ENCODE measurements at regions not wholly inside any gene's neighbourhood (a gene's known extent, or its start where the extent isn't known, plus 50 kb on each side); places are given as distances from the start of the nearest gene placed in this dataset.

- H3K27ac ChIP-seq (ENCODE audit: low read depth in 2 of 2, low read length in 1 of 2) = peak overlapping the region in 1 of 2 donors; percentile 71
- H3K27me3 ChIP-seq (ENCODE audit: control insufficient read depth in 1 of 2, insufficient read depth in 2 of 2, low read length in 2 of 2) = no peaks in the 10 kb centered on the region
- no peak overlapping the region for H3K4me3 ChIP-seq (ENCODE audit: low read depth in 1 of 2, low read length in 2 of 2)
- peaks cover 0 to 4% of the 10 kb centered on the region in 2 donors for H3K4me1 ChIP-seq (ENCODE audit: control insufficient read depth in 2 of 2, insufficient read depth in 2 of 2, low read length in 1 of 2)
- peaks cover 0 to 3% of the 10 kb centered on the region in 2 donors for H3K9me3 ChIP-seq (ENCODE audit: control insufficient read depth in 2 of 2, insufficient read depth in 1 of 2, low read depth in 1 of 2, low read length in 1 of 2)
- 86 to 88% methylated on average over 25 to 26 of the region's 26 CpGs for WGBS, 2 donors
- no peaks in the 10 kb centered on the region for H3K36me3 ChIP-seq (ENCODE audit: control insufficient read depth in 2 of 2, insufficient read depth in 2 of 2, low read length in 1 of 2)
These were observed 141.8 kb downstream of the SOCS6 start for GRCh38 chr18:70430501-70431173.

DNA sequence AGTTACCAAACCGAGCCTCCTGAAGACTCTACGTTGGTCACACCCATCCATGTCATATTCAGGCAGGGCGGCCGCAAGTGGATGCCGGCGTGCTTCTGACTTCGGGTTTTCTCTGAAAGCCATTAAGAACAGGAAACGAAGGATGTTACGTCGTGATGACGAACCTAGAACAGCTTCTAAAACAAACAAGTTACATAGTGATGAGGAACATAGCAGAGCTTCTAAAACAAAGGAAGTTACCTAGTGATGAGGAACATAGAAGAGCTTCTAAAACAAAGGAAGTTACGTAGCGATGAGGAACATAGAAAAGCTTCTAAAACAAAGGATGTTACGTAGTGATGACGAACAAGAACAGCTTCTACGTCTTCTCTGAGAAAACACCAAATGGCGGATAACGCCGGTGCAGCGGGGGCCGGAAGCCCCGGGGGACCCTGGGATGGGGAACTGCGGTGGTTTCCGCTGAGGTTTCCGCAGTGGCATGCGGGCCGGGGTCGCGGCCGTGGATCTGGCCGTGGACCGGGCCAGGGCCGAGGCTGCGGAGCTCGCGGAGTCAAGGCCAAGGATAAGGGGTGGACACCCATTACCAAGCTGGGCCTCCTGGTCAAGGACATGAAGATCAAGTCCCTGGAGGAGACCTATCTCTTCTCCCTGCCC lies 141.1 kb downstream of the SOCS6 start:
- Histone ChIP-seq H3K4me3 (ENCODE audit: low read depth in 1 of 2, low read length in 2 of 2) (no peak overlapping the region), H3K36me3 (ENCODE audit: control insufficient read depth in 2 of 2, insufficient read depth in 2 of 2, low read length in 1 of 2) (no peaks in the 10 kb centered on the region), H3K9me3 (ENCODE audit: control insufficient read depth in 2 of 2, insufficient read depth in 1 of 2, low read depth in 1 of 2, low read length in 1 of 2) (peaks cover 0 to 3% of the 10 kb centered on the region in 2 donors), H3K27me3 (ENCODE audit: control insufficient read depth in 1 of 2, insufficient read depth in 2 of 2, low read length in 2 of 2) (no peaks in the 10 kb centered on the region), H3K4me1 (ENCODE audit: control insufficient read depth in 2 of 2, insufficient read depth in 2 of 2, low read length in 1 of 2) (peaks cover 0 to 4% of the 10 kb centered on the region in 2 donors), H3K27ac (ENCODE audit: low read depth in 2 of 2, low read length in 1 of 2) (no peak overlapping the region)
- 93 to 96% methylated on average over 36 of the region's 36 CpGs for WGBS, 2 donors

DNA sequence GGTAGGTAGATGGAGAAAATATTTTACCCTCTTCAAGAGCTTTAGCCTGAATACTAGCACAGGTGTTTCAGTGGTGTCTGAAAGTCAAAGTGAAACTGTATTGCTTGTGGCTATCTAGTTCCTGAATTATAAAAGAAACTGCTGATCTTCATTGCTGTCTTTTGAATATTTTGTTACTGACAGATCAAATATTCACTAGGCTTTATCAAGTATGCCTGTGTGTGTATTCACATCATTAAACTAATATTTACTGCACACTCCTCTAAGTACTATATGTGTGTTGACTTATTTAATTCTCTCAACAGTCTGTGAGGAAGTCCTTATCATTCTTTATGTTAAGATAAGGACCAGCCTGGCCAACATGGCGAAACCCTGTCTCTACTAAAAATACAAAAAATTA lies 139.6 kb downstream of the SOCS6 start:
- 72 to 100% methylated on average over 1 of the region's 1 CpG for WGBS, 2 donors
- H3K27ac ChIP-seq (ENCODE audit: low read depth in 2 of 2, low read length in 1 of 2) = no peak overlapping the region
- no peaks in the 10 kb centered on the region for H3K27me3 ChIP-seq (ENCODE audit: control insufficient read depth in 1 of 2, insufficient read depth in 2 of 2, low read length in 2 of 2)
- H3K36me3 ChIP-seq (ENCODE audit: control insufficient read depth in 2 of 2, insufficient read depth in 2 of 2, low read length in 1 of 2) = no peaks in the 10 kb centered on the region
- H3K9me3 ChIP-seq (ENCODE audit: control insufficient read depth in 2 of 2, insufficient read depth in 1 of 2, low read depth in 1 of 2, low read length in 1 of 2) = peaks cover 0 to 3% of the 10 kb centered on the region in 2 donors
- H3K4me3 ChIP-seq (ENCODE audit: low read depth in 1 of 2, low read length in 2 of 2) = no peak overlapping the region
- H3K4me1 ChIP-seq (ENCODE audit: control insufficient read depth in 2 of 2, insufficient read depth in 2 of 2, low read length in 1 of 2) = peaks cover 0 to 6% of the 10 kb centered on the region in 2 donors

GRCh38 chr18:70426818-70427217 lies 138.0 kb downstream of the SOCS6 start:
- Histone ChIP-seq H3K9me3 (ENCODE audit: control insufficient read depth in 2 of 2, insufficient read depth in 1 of 2, low read depth in 1 of 2, low read length in 1 of 2) (peaks cover 0 to 3% of the 10 kb centered on the region in 2 donors), H3K36me3 (ENCODE audit: control insufficient read depth in 2 of 2, insufficient read depth in 2 of 2, low read length in 1 of 2) (no peaks in the 10 kb centered on the region), H3K27ac (ENCODE audit: low read depth in 2 of 2, low read length in 1 of 2) (no peak overlapping the region), H3K4me1 (ENCODE audit: control insufficient read depth in 2 of 2, insufficient read depth in 2 of 2, low read length in 1 of 2) (peaks cover 0 to 13% of the 10 kb centered on the region in 2 donors), H3K27me3 (ENCODE audit: control insufficient read depth in 1 of 2, insufficient read depth in 2 of 2, low read length in 2 of 2) (no peaks in the 10 kb centered on the region), H3K4me3 (ENCODE audit: low read depth in 1 of 2, low read length in 2 of 2) (no peak overlapping the region)
- WGBS, 2 donors = 91 to 94% methylated on average over 9 of the region's 9 CpGs

- Histone ChIP-seq H3K27me3 (ENCODE audit: control insufficient read depth in 1 of 2, insufficient read depth in 2 of 2, low read length in 2 of 2) (no peaks in the 10 kb centered on the region), H3K4me1 (ENCODE audit: control insufficient read depth in 2 of 2, insufficient read depth in 2 of 2, low read length in 1 of 2) (peaks cover 0 to 8% of the 10 kb centered on the region in 2 donors), H3K4me3 (ENCODE audit: low read depth in 1 of 2, low read length in 2 of 2) (no peak overlapping the region), H3K27ac (ENCODE audit: low read depth in 2 of 2, low read length in 1 of 2) (no peak overlapping the region), H3K9me3 (ENCODE audit: control insufficient read depth in 2 of 2, insufficient read depth in 1 of 2, low read depth in 1 of 2, low read length in 1 of 2) (peaks cover 0 to 3% of the 10 kb centered on the region in 2 donors), H3K36me3 (ENCODE audit: control insufficient read depth in 2 of 2, insufficient read depth in 2 of 2, low read length in 1 of 2) (no peaks in the 10 kb centered on the region)
- 78 to 82% methylated on average over 3 of the region's 3 CpGs for WGBS, 2 donors
These were observed 136.4 kb downstream of the SOCS6 start for GRCh38 chr18:70425236-70425635.

DNA sequence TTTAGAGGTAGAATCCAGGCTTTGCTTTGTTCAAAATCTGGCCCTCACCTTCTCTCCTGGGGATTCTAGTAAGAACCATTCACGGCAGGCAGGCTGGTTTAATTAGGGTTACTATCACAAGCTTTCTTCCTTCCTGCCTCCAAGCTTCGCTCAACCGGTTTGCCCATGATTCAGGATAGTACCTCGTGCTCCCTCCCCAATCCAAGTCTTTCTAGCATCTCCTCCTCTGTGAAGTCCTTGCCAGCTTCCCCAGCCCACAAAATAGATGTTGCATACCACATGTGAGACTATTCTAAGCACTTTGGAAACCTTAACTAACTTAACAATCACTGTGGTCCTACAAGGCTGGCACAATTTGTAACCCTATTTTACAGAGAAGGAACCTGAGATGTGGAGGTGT lies 135.1 kb downstream of the SOCS6 start:
- Histone ChIP-seq H3K4me1 (ENCODE audit: control insufficient read depth in 2 of 2, insufficient read depth in 2 of 2, low read length in 1 of 2) (peaks cover 0 to 8% of the 10 kb centered on the region in 2 donors), H3K27me3 (ENCODE audit: control insufficient read depth in 1 of 2, insufficient read depth in 2 of 2, low read length in 2 of 2) (no peaks in the 10 kb centered on the region), H3K36me3 (ENCODE audit: control insufficient read depth in 2 of 2, insufficient read depth in 2 of 2, low read length in 1 of 2) (no peaks in the 10 kb centered on the region), H3K27ac (ENCODE audit: low read depth in 2 of 2, low read length in 1 of 2) (peak overlapping the region; percentile 57 to 81), H3K9me3 (ENCODE audit: control insufficient read depth in 2 of 2, insufficient read depth in 1 of 2, low read depth in 1 of 2, low read length in 1 of 2) (peaks cover 0 to 3% of the 10 kb centered on the region in 2 donors), H3K4me3 (ENCODE audit: low read depth in 1 of 2, low read length in 2 of 2) (no peak overlapping the region)
- WGBS, 2 donors = 32 to 33% methylated on average over 4 of the region's 4 CpGs

DNA sequence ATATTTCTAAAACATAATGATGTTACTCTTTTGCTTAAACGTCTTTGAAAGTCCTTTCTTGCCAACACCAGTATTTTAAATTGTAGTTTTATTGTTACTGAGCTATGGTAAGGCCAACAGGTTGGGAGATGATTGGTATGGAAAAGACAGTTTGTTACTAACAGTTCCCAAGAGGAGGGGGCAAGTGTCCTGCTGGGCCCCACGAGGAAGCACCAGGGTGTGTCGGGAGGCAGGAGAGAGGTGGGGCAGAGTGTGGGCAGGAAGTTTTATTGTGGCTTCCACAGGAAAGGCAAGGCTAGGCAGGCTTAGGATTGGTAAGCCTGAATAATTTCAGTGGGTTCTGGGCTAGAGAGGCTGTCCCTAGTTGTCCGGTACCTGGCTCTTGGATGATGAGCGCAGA lies 134.3 kb downstream of the SOCS6 start:
- 47% methylated on average over 5 of the region's 5 CpGs for WGBS, 2 donors
- Histone ChIP-seq H3K9me3 (ENCODE audit: control insufficient read depth in 2 of 2, insufficient read depth in 1 of 2, low read depth in 1 of 2, low read length in 1 of 2) (peaks cover 0 to 3% of the 10 kb centered on the region in 2 donors), H3K4me1 (ENCODE audit: control insufficient read depth in 2 of 2, insufficient read depth in 2 of 2, low read length in 1 of 2) (peaks cover 0 to 8% of the 10 kb centered on the region in 2 donors), H3K27ac (ENCODE audit: low read depth in 2 of 2, low read length in 1 of 2) (peak overlapping the region; percentile 57 to 88), H3K27me3 (ENCODE audit: control insufficient read depth in 1 of 2, insufficient read depth in 2 of 2, low read length in 2 of 2) (no peaks in the 10 kb centered on the region), H3K4me3 (ENCODE audit: low read depth in 1 of 2, low read length in 2 of 2) (no peak overlapping the region), H3K36me3 (ENCODE audit: control insufficient read depth in 2 of 2, insufficient read depth in 2 of 2, low read length in 1 of 2) (no peaks in the 10 kb centered on the region)

DNA sequence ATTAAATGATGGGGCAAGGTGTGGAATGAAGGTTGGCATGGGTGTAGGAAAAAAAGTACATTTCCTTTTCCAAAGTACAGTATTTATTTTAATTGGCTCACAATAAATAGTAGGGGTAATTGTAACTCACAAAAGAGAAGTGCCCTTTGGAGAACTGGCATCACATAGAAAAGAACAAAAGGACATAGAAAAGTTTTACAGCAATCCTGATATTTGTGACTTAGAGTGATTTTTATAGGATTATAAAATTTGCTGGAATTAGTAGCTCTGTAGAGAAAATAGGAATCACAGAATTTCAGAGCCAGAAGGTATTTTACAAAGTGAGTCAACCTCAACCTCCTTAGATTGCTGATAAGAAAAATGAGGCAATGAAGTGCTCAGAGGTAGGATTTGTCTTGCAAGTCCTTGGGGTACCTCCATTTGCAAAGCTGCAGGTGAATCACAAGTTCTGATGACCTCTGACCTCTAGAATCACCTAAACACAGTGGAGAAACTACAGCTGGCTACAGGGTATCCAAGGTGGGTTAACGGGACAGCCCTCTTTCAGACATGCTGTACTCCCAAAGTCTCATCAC lies 133.6 kb downstream of the SOCS6 start:
- Histone ChIP-seq H3K9me3 (ENCODE audit: control insufficient read depth in 2 of 2, insufficient read depth in 1 of 2, low read depth in 1 of 2, low read length in 1 of 2) (peaks cover 0 to 3% of the 10 kb centered on the region in 2 donors), H3K27me3 (ENCODE audit: control insufficient read depth in 1 of 2, insufficient read depth in 2 of 2, low read length in 2 of 2) (no peaks in the 10 kb centered on the region), H3K36me3 (ENCODE audit: control insufficient read depth in 2 of 2, insufficient read depth in 2 of 2, low read length in 1 of 2) (no peaks in the 10 kb centered on the region), H3K27ac (ENCODE audit: low read depth in 2 of 2, low read length in 1 of 2) (peak overlapping the region; percentile 45 to 74), H3K4me3 (ENCODE audit: low read depth in 1 of 2, low read length in 2 of 2) (no peak overlapping the region), H3K4me1 (ENCODE audit: control insufficient read depth in 2 of 2, insufficient read depth in 2 of 2, low read length in 1 of 2) (peaks cover 0 to 8% of the 10 kb centered on the region in 2 donors)
- 63 to 73% methylated on average over 1 of the region's 1 CpG for WGBS, 2 donors

DNA sequence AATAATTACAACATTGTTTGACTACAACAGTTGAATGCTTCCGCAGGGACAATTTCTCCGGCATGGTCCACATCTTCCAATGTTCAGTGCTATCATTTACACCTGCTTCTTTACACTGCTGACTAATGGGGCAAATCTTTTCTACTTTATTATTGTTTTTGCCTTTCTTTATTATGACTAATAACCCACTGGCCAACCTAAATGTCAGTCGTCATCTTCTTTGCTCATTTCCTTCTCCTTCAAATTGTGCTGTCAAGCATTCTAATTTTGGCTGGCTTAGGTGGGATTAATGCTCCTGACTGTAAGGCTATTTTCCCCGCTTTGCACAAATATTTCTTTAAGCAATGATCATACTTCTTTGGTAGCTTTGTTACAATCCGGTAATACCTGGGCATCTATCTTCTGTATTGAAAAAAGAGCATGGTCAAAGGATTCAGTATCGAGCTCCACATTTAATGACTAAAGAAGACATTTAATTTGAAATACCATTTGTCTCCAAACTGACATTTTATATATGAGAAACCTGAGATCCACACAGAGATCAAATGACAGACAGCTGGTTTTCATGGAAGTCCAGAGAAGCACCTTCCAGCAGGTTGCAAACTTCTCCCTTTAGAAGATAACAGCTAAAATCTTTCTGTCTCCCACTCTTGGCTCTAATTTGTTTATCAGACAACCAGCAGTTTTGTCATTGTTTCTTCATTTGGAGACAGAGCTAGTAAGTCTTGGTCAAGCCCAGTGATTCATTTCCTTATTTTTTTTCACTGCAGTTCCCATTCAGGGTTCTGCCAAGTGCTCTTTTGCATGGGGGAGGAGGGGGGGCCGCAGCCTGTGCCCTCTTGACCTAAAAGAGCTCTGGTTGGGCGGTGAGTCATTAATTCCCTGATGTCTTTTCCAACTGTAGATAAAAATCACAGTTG lies 132.9 kb downstream of the SOCS6 start:
- 54 to 56% methylated on average over 8 of the region's 8 CpGs for WGBS, 2 donors
- H3K4me3 ChIP-seq (ENCODE audit: low read depth in 1 of 2, low read length in 2 of 2) = no peak overlapping the region
- H3K27ac ChIP-seq (ENCODE audit: low read depth in 2 of 2, low read length in 1 of 2) = peak overlapping the region; percentile 27 to 45
- H3K9me3 ChIP-seq (ENCODE audit: control insufficient read depth in 2 of 2, insufficient read depth in 1 of 2, low read depth in 1 of 2, low read length in 1 of 2) = no peaks in the 10 kb centered on the region
- H3K36me3 ChIP-seq (ENCODE audit: control insufficient read depth in 2 of 2, insufficient read depth in 2 of 2, low read length in 1 of 2) = no peaks in the 10 kb centered on the region
- no peaks in the 10 kb centered on the region for H3K27me3 ChIP-seq (ENCODE audit: control insufficient read depth in 1 of 2, insufficient read depth in 2 of 2, low read length in 2 of 2)
- peaks cover 0 to 8% of the 10 kb centered on the region in 2 donors for H3K4me1 ChIP-seq (ENCODE audit: control insufficient read depth in 2 of 2, insufficient read depth in 2 of 2, low read length in 1 of 2)
